GM23338 (cell line): ENCODE measurements at regions not wholly inside any gene's neighbourhood (a gene's known extent, or its start where the extent isn't known, plus 50 kb on each side); places are given as distances from the start of the nearest gene placed in this dataset.

Source experiments
- ATAC-seq: fragments of 200-7000 bp; cut with Tn5 transposase; 3 replicates; pipeline ENCODE4 v1.9.1; 2020
- DNase-seq: peaks from one replicate; pipeline ENCODE4 v3.0.0-alpha.2; 2015; ENCODE audit warnings: low spot score
- H2AFZ ChIP-seq: fragments of 200-600 bp; sonication (generic); 2 replicates; pipeline ENCODE4 v1.8.0; 2016; ENCODE audit warnings: antibody characterized with exemption, mild to moderate bottlenecking, moderate library complexity
- H3F3A ChIP-seq: fragments of 200-600 bp; sonication (generic); replicated peaks from 2 replicates; pipeline ENCODE4 v1.8.0; 2017; ENCODE audit warnings: antibody characterized with exemption, mixed run types, low read depth
- H3K27ac ChIP-seq: fragments of 200-600 bp; sonication (generic); 2 replicates; pipeline ENCODE4 v1.6.1; 2016; ENCODE audit warnings: low read depth
- H3K27me3 ChIP-seq: fragments of 200-600 bp; sonication (generic); 2 replicates; pipeline ENCODE4 v1.8.0; 2016; ENCODE audit warnings: mild to moderate bottlenecking, mixed run types, moderate library complexity; ENCODE audit not compliant: insufficient read depth
- H3K36me3 ChIP-seq: fragments of 200-600 bp; sonication (generic); 2 replicates; pipeline ENCODE4 v1.8.0; 2016; ENCODE audit warnings: mild to moderate bottlenecking; ENCODE audit not compliant: insufficient read depth
- H3K4me1 ChIP-seq: fragments of 200-600 bp; sonication (generic); 2 replicates; pipeline ENCODE4 v1.8.0; 2016; ENCODE audit warnings: mild to moderate bottlenecking, moderate library complexity; ENCODE audit not compliant: insufficient read depth
- H3K4me2 ChIP-seq: fragments of 200-600 bp; sonication (generic); 2 replicates; pipeline ENCODE4 v1.7.1; 2017; ENCODE audit warnings: mixed run types
- H3K4me3 ChIP-seq: fragments of 200-600 bp; sonication (generic); 2 replicates; pipeline ENCODE4 v1.6.1; 2016; ENCODE audit warnings: mixed run types
- H3K79me2 ChIP-seq: fragments of 200-600 bp; sonication (generic); replicated peaks from 2 replicates; pipeline ENCODE4 v1.8.0; 2017; ENCODE audit warnings: mild to moderate bottlenecking; ENCODE audit not compliant: insufficient read depth
- H3K9me2 ChIP-seq: fragments of 200-600 bp; sonication (generic); 2 replicates; pipeline ENCODE4 v1.8.0; 2017; ENCODE audit not compliant: insufficient read depth
- H4K20me1 ChIP-seq: fragments of 200-600 bp; sonication (generic); replicated peaks from 2 replicates; pipeline ENCODE4 v1.8.0; 2017; ENCODE audit warnings: mild to moderate bottlenecking; ENCODE audit not compliant: insufficient read depth
- H3K27ac Mint-ChIP-seq: 2 replicates; pipeline ENCODE4 v1.8.0; 2020; ENCODE audit warnings: inconsistent platforms, mild to moderate bottlenecking, moderate library complexity, mixed read lengths
- H3K27me3 Mint-ChIP-seq: 3 replicates; pipeline ENCODE4 v1.8.0; 2022; ENCODE audit warnings: low read depth, mild to moderate bottlenecking, moderate library complexity, mixed read lengths, inconsistent platforms; ENCODE audit not compliant: insufficient read depth, poor library complexity
- H3K36me3 Mint-ChIP-seq: 3 replicates; pipeline ENCODE4 v1.8.0; 2021; ENCODE audit warnings: low read depth, mild to moderate bottlenecking, inconsistent platforms, moderate library complexity, mixed read lengths
- H3K4me1 Mint-ChIP-seq: 3 replicates; pipeline ENCODE4 v1.8.0; 2020; ENCODE audit warnings: mild to moderate bottlenecking, inconsistent platforms, mixed read lengths
- H3K4me3 Mint-ChIP-seq: 3 replicates; pipeline ENCODE4 v1.8.0; 2021; ENCODE audit warnings: moderate library complexity, mild to moderate bottlenecking, inconsistent platforms, mixed read lengths
- H3K9me3 Mint-ChIP-seq: 3 replicates; pipeline ENCODE4 v1.8.0; 2020; ENCODE audit warnings: moderate library complexity, mild to moderate bottlenecking, inconsistent platforms, mixed read lengths
- EZH2phosphoT487 ChIP-seq: fragments of 200-600 bp; sonication (generic); IDR thresholded peaks from one replicate; pipeline ENCODE4 v1.8.1; 2018; ENCODE audit warnings: antibody characterized with exemption; ENCODE audit not compliant: unreplicated experiment
- JUNB ChIP-seq: IDR thresholded peaks from one replicate; pipeline ENCODE4 v1.6.1; 2016; ENCODE audit warnings: antibody characterized with exemption; ENCODE audit not compliant: unreplicated experiment
- NANOG ChIP-seq: IDR thresholded peaks from 2 replicates; pipeline ENCODE4 v1.6.1; 2016; ENCODE audit warnings: antibody characterized with exemption, borderline replicate concordance
- ZNF114 ChIP-seq: fragments of 250-450 bp; sonication (Bioruptor Pico); IDR thresholded peaks from 2 replicates; pipeline ENCODE4 v1.5.0; 2020; ENCODE audit warnings: mild to moderate bottlenecking, moderate library complexity
- TF ChIP-seq, protein P1 (sequence below): fragments of 250-450 bp; sonication (Bioruptor Pico); IDR thresholded peaks from 2 replicates; pipeline ENCODE4 v1.5.0; 2020; ENCODE audit warnings: mild to moderate bottlenecking, moderate library complexity
- TF ChIP-seq, protein P2 (sequence below): IDR thresholded peaks from one replicate; pipeline ENCODE4 v1.6.1; 2018; ENCODE audit warnings: antibody characterized with exemption; ENCODE audit not compliant: unreplicated experiment

- TF ChIP-seq, protein P1, sequence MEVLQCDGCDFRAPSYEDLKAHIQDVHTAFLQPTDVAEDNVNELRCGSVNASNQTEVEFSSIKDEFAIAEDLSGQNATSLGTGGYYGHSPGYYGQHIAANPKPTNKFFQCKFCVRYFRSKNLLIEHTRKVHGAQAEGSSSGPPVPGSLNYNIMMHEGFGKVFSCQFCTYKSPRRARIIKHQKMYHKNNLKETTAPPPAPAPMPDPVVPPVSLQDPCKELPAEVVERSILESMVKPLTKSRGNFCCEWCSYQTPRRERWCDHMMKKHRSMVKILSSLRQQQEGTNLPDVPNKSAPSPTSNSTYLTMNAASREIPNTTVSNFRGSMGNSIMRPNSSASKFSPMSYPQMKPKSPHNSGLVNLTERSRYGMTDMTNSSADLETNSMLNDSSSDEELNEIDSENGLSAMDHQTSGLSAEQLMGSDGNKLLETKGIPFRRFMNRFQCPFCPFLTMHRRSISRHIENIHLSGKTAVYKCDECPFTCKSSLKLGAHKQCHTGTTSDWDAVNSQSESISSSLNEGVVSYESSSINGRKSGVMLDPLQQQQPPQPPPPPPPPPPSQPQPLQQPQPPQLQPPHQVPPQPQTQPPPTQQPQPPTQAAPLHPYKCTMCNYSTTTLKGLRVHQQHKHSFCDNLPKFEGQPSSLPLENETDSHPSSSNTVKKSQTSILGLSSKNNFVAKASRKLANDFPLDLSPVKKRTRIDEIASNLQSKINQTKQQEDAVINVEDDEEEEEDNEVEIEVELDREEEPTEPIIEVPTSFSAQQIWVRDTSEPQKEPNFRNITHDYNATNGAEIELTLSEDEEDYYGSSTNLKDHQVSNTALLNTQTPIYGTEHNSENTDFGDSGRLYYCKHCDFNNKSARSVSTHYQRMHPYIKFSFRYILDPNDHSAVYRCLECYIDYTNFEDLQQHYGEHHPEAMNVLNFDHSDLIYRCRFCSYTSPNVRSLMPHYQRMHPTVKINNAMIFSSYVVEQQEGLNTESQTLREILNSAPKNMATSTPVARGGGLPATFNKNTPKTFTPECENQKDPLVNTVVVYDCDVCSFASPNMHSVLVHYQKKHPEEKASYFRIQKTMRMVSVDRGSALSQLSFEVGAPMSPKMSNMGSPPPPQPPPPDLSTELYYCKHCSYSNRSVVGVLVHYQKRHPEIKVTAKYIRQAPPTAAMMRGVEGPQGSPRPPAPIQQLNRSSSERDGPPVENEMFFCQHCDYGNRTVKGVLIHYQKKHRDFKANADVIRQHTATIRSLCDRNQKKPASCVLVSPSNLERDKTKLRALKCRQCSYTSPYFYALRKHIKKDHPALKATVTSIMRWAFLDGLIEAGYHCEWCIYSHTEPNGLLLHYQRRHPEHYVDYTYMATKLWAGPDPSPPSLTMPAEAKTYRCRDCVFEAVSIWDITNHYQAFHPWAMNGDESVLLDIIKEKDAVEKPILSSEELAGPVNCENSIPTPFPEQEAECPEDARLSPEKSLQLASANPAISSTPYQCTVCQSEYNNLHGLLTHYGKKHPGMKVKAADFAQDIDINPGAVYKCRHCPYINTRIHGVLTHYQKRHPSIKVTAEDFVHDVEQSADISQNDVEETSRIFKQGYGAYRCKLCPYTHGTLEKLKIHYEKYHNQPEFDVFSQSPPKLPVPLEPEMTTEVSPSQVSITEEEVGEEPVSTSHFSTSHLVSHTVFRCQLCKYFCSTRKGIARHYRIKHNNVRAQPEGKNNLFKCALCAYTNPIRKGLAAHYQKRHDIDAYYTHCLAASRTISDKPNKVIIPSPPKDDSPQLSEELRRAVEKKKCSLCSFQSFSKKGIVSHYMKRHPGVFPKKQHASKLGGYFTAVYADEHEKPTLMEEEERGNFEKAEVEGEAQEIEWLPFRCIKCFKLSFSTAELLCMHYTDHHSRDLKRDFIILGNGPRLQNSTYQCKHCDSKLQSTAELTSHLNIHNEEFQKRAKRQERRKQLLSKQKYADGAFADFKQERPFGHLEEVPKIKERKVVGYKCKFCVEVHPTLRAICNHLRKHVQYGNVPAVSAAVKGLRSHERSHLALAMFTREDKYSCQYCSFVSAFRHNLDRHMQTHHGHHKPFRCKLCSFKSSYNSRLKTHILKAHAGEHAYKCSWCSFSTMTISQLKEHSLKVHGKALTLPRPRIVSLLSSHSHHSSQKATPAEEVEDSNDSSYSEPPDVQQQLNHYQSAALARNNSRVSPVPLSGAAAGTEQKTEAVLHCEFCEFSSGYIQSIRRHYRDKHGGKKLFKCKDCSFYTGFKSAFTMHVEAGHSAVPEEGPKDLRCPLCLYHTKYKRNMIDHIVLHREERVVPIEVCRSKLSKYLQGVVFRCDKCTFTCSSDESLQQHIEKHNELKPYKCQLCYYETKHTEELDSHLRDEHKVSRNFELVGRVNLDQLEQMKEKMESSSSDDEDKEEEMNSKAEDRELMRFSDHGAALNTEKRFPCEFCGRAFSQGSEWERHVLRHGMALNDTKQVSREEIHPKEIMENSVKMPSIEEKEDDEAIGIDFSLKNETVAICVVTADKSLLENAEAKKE = no peak
- TF ChIP-seq EZH2phosphoT487 (no peak), JUNB (no peak), NANOG (no peak)
- TF ChIP-seq, protein P2, sequence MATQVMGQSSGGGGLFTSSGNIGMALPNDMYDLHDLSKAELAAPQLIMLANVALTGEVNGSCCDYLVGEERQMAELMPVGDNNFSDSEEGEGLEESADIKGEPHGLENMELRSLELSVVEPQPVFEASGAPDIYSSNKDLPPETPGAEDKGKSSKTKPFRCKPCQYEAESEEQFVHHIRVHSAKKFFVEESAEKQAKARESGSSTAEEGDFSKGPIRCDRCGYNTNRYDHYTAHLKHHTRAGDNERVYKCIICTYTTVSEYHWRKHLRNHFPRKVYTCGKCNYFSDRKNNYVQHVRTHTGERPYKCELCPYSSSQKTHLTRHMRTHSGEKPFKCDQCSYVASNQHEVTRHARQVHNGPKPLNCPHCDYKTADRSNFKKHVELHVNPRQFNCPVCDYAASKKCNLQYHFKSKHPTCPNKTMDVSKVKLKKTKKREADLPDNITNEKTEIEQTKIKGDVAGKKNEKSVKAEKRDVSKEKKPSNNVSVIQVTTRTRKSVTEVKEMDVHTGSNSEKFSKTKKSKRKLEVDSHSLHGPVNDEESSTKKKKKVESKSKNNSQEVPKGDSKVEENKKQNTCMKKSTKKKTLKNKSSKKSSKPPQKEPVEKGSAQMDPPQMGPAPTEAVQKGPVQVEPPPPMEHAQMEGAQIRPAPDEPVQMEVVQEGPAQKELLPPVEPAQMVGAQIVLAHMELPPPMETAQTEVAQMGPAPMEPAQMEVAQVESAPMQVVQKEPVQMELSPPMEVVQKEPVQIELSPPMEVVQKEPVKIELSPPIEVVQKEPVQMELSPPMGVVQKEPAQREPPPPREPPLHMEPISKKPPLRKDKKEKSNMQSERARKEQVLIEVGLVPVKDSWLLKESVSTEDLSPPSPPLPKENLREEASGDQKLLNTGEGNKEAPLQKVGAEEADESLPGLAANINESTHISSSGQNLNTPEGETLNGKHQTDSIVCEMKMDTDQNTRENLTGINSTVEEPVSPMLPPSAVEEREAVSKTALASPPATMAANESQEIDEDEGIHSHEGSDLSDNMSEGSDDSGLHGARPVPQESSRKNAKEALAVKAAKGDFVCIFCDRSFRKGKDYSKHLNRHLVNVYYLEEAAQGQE = no peak
These were observed 235.0 kb downstream of the CDC5L start (continued) for GRCh38 chr6:44622555-44622954.

- Histone ChIP-seq H3K4me1 (peaks cover 55% of the 10 kb centered on the region), H3K4me3 (no peak overlapping the region), H2AFZ (no peak overlapping the region), H3K27me3 (no peaks in the 10 kb centered on the region), H3K9me2 (peaks cover 15% of the 10 kb centered on the region; the same call in 1 of the 2 replicates), H3K36me3 (no peaks in the 10 kb centered on the region), H4K20me1 (no peaks in the 10 kb centered on the region), H3F3A (0 out of 2 replicates have a peak, but pooled peaks cover 2% of the 10 kb centered on the region), H3K27ac (no peak overlapping the region), H3K4me2 (no peak overlapping the region), H3K79me2 (no peaks in the 10 kb centered on the region)
- H3K9me3 Mint-ChIP-seq = no peaks in the 10 kb centered on the region
- ATAC-seq = no peak
- peaks cover 67% of the 10 kb centered on the region for H3K4me1 Mint-ChIP-seq
- peaks cover 8% of the 10 kb centered on the region for H3K27me3 Mint-ChIP-seq
- H3K36me3 Mint-ChIP-seq = no peaks in the 10 kb centered on the region; the same call in 2 of the 3 replicates
- no peak overlapping the region for H3K4me3 Mint-ChIP-seq
- DNase-seq = no peak
- no peak for TF ChIP-seq ZNF114 (CRISPR knock-in tag)
- TF ChIP-seq, protein P2 = no peak
- no peak overlapping the region for H3K27ac Mint-ChIP-seq
These were observed 235.4 kb downstream of the CDC5L start for GRCh38 chr6:44622956-44623355.
